HepG2 (cell line): ENCODE measurements at regions not wholly inside any gene's neighbourhood (a gene's known extent, or its start where the extent isn't known, plus 50 kb on each side); places are given as distances from the start of the nearest gene placed in this dataset.

Experiments used
- ATAC-seq: fragments of 200-7000 bp; cut with Tn5 transposase; 3 replicates; pipeline ENCODE4 v1.9.1; 2020; ENCODE audit warnings: mild to moderate bottlenecking, moderate library complexity
- BruUV-seq: library from RNA; stranded (reverse); fragments of 400-500 nt; replicated peaks from 2 replicates; lab custom pipeline; 2021; lab: Mats Ljungman, UMichigan
- CTCF ChIA-PET: fragments of 300-600 bp; formaldehyde crosslinking; extraction: SDS; loops from one replicate; lab custom pipeline; 2021; ENCODE audit warnings: low total read pairs, inconsistent platforms, low intra/inter-chr PET ratio; lab: Yijun Ruan, JAX
- POLR2A ChIA-PET: fragments of 350-600 bp; sonication (Branson Sonifier 250); formaldehyde crosslinking; loops from one replicate; lab custom pipeline; 2020; ENCODE audit warnings: antibody characterized with exemption, inconsistent platforms; lab: Yijun Ruan, JAX
- DNase-seq: peaks from one replicate; pipeline ENCODE4 v3.0.0-alpha.2; 2015; ENCODE audit warnings: low spot score
- FAIRE-seq: peaks from 3 replicates; lab custom pipeline; 2011; peaks lifted over from hg19 to GRCh38; lab: Jason Lieb, UNC
- H2AFZ ChIP-seq: one replicate; pipeline ENCODE4 v1.6.1; 2011; ENCODE audit warnings: low read length, inconsistent platforms
- H3K27ac ChIP-seq: fragments of 300-600 bp; 3 replicates; pipeline ENCODE4 v1.8.0; 2011; ENCODE audit warnings: mixed run types, mild to moderate bottlenecking, mixed read lengths, low read length, inconsistent platforms; ENCODE audit not compliant: insufficient read depth; ENCODE audit errors: extremely low read length
- H3K27me3 ChIP-seq, 2 experiments: fragments of 200-600 bp in 1 of 2; 2 replicates in 1 of 2; 3 replicates in 1 of 2; pipeline versions ENCODE4 v1.6.0 to v1.8.0; 2011; ENCODE audit warnings: low read length in 2 of 2, mild to moderate bottlenecking in 2 of 2, moderate library complexity in 2 of 2, inconsistent platforms in 1 of 2; ENCODE audit not compliant: insufficient read depth in 2 of 2, control insufficient read depth in 1 of 2
- H3K36me3 ChIP-seq, 2 experiments: fragments of 200-600 bp in 1 of 2; replicated peaks in 1 of 2; 2 replicates in 1 of 2; 3 replicates in 1 of 2; pipeline versions ENCODE4 v1.5.1 to v1.8.0; 2011; ENCODE audit warnings: low read length in 2 of 2, inconsistent platforms in 1 of 2; ENCODE audit not compliant: insufficient read depth in 2 of 2, control insufficient read depth in 1 of 2
- H3K4me1 ChIP-seq: 2 replicates; pipeline ENCODE4 v1.5.1; 2012; ENCODE audit warnings: low read length, inconsistent platforms; ENCODE audit not compliant: insufficient read depth
- H3K4me2 ChIP-seq: 2 replicates; pipeline ENCODE4 v1.6.0; 2011; ENCODE audit warnings: low read depth, low read length, inconsistent platforms
- H3K4me3 ChIP-seq, 3 experiments: fragments of 200-600 bp in 1 of 3; sonication (generic), shearing (Covaris generic) in 1 of 3; replicated peaks in 1 of 3; 2 replicates each; pipeline ENCODE4 v1.5.1; 2011 to 2016; ENCODE audit warnings: low read length in 3 of 3, inconsistent platforms in 2 of 3, low read depth in 2 of 3, mild to moderate bottlenecking in 2 of 3, control low read depth in 1 of 3, mixed read lengths in 1 of 3; ENCODE audit not compliant: insufficient read depth in 1 of 3
- H3K79me2 ChIP-seq: one replicate; pipeline ENCODE4 v1.6.1; 2011; ENCODE audit warnings: low read length, inconsistent platforms; ENCODE audit not compliant: insufficient read depth
- H3K9ac ChIP-seq: 2 replicates; pipeline ENCODE4 v1.6.0; 2011; ENCODE audit warnings: mild to moderate bottlenecking, low read depth, low read length, inconsistent platforms; ENCODE audit not compliant: insufficient read depth
- H3K9me3 ChIP-seq: 2 replicates; pipeline ENCODE4 v1.5.1; 2012; ENCODE audit warnings: mild to moderate bottlenecking, low read length
- H4K20me1 ChIP-seq: 2 replicates; pipeline ENCODE4 v1.6.0; 2011; ENCODE audit warnings: inconsistent platforms, mild to moderate bottlenecking, low read length, moderate library complexity; ENCODE audit not compliant: insufficient read depth
- ADNP ChIP-seq: sonication (generic); formaldehyde crosslinking; IDR thresholded peaks from 2 replicates; pipeline ENCODE4 v1.4.0; 2020; ENCODE audit warnings: missing genetic modification reagents
- HMG20B ChIP-seq: conservative IDR thresholded peaks from 2 replicates; pipeline ENCODE4 v1.6.1; 2016; ENCODE audit warnings: missing genetic modification reagents, missing compliant biosample characterization
- HNRNPLL ChIP-seq: fragments of 200-400 bp; formaldehyde crosslinking; IDR thresholded peaks from 2 replicates; pipeline ENCODE4 v1.6.1; 2017; ENCODE audit warnings: mild to moderate bottlenecking, low read depth, low read length; ENCODE audit not compliant: poor library complexity, severe bottlenecking
- IKZF4 ChIP-seq: sonication (generic); formaldehyde crosslinking; IDR thresholded peaks from 2 replicates; pipeline ENCODE4 v1.5.1; 2020; ENCODE audit warnings: borderline replicate concordance, mild to moderate bottlenecking, low read depth, missing genetic modification reagents; ENCODE audit errors: not compliant biosample characterization
- NONO ChIP-seq, 2 experiments: fragments of 450-650 bp in 1 of 2; sonication (generic) in 1 of 2; formaldehyde crosslinking in 1 of 2; IDR thresholded peaks in 1 of 2; conservative IDR thresholded peaks in 1 of 2; 2 replicates each; pipeline versions ENCODE4 v1.6.1 to v1.8.0; 2017 to 2022; ENCODE audit warnings: mild to moderate bottlenecking in 1 of 2, missing genetic modification reagents in 1 of 2, moderate library complexity in 1 of 2
- POLR2A ChIP-seq, 2 experiments: IDR thresholded peaks; 2 replicates each; pipeline ENCODE4 v1.6.1; 2011; ENCODE audit warnings: low read depth in 2 of 2, low read length in 2 of 2, mild to moderate bottlenecking in 1 of 2, moderate library complexity in 1 of 2; ENCODE audit not compliant: insufficient read depth in 1 of 2
- SOX5 ChIP-seq: IDR thresholded peaks from 2 replicates; pipeline ENCODE4 v1.6.1; 2016; ENCODE audit warnings: borderline replicate concordance
- ZNF20 ChIP-seq: sonication (generic); formaldehyde crosslinking; IDR thresholded peaks from 2 replicates; pipeline ENCODE4 v1.4.0; 2020; ENCODE audit warnings: mild to moderate bottlenecking, moderate library complexity, missing genetic modification reagents
- WGBS: methylation state at CpG from one replicate; pipeline ENCODE4 v1.1.6; 2017; ENCODE audit warnings: low lambda C conversion rate; 5-methylcytosine and 5-hydroxymethylcytosine counted together
- in situ Hi-C: cut with HindIII; loops from 2 replicates; pipeline ENCODE4 v1.10.0; 2017; ENCODE audit warnings: low pct_unique_long_range_greater_than_20kb; ENCODE audit not compliant: extremely low pct_ligation_motif_present
- intact Hi-C: fragments of 100-400 bp; cut with micrococcal nuclease; formaldehyde crosslinking; loops from one replicate; pipeline ENCODE4 v1.10.0; 2022; ENCODE audit not compliant: unreplicated experiment

GRCh38 chr6:45794465-45794864 lies 221.2 kb downstream of the CLIC5 start:
- in situ Hi-C loops (no loop called here), intact Hi-C loops (no loop called here)
- TF ChIP-seq ZNF20 (no peak), ADNP (CRISPR knock-in tag) (no peak), IKZF4 (CRISPR knock-in tag) (no peak), HMG20B (no peak), HNRNPLL (no peak), POLR2A (IDR thresholded peaks at IDR 0.05; ENCODE audit: insufficient read depth in 1 of 2, low read depth in 2 of 2, low read length in 2 of 2) (no peak), SOX5 (CRISPR knock-in tag) (no peak), NONO (IDR thresholded peaks at IDR 0.05) (no peak), NONO (CRISPR knock-in tag; conservative IDR thresholded peaks at IDR 0.05) (no peak)
- Histone ChIP-seq H3K27me3 (peaks cover 0 to 9% of the 10 kb centered on the region in 2 experiments; a peak in 2 of 5 replicates), H3K4me1 (no peaks in the 10 kb centered on the region), H3K9ac (no peak overlapping the region), H3K36me3 (no peaks in the 10 kb centered on the region), H4K20me1 (no peaks in the 10 kb centered on the region), H3K27ac (no peak overlapping the region), H3K9me3 (no peaks in the 10 kb centered on the region), H3K79me2 (no peaks in the 10 kb centered on the region), H2AFZ (no peak overlapping the region), H3K4me3 (no peak overlapping the region), H3K4me2 (no peak overlapping the region)
- POLR2A ChIA-PET, result no interaction called here
- DNase-seq (no peak), ATAC-seq (no peak), FAIRE-seq (no peak)
- no TSS peak for BruUV-seq
- 19% methylated on average over 3 of the region's 3 CpGs for WGBS
- CTCF ChIA-PET, result no interaction called here
